D341Med (cell line): ENCODE measurements at regions not wholly inside any gene's neighbourhood (a gene's known extent, or its start where the extent isn't known, plus 50 kb on each side); places are given as distances from the start of the nearest gene placed in this dataset.

Experiments
- DNase-seq: peaks from one replicate; pipeline ENCODE4 v3.0.0; 2012; ENCODE audit warnings: low spot score

DNA sequence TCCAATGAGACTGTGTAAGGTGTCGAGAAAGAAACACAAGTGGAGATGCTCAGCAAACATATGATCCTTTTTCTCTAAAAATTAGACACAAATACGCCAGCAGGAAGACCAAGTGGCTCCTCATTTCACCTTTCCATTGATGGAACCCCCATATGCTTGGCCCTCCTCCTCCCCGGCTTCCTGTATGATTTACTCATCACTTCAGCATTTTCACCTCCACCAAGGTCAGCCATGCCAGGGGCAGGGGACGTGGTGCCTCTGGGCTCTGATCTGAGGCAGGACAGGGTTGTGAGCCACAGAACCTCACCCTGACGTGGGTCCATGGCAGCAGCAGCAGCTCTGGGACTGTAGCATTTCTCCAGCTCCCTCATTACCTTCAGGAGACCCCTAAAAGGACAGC, 116.8 kb upstream of the PFKP start:
- DNase-seq: no peak

DNA sequence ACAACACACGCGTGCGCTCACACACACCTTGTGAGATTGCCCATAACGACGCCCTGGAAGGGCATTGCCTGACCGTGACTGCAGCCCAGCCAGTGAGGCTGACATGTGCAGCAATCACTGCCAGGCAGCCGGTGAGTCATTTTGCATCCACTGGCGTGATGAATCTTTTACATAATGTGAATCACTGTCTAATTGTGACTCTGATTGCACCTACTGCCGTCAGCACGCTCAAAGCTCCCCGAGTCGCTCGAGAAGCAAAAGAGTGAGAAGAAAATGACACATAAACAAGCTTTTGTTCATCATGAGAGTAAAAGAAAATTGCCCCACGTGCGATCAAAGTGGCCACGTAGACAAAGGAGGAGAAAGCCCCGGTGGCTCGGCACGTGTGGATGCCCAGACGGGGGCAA, 117.4 kb upstream of the PFKP start:
- DNase-seq: no peak

DNA sequence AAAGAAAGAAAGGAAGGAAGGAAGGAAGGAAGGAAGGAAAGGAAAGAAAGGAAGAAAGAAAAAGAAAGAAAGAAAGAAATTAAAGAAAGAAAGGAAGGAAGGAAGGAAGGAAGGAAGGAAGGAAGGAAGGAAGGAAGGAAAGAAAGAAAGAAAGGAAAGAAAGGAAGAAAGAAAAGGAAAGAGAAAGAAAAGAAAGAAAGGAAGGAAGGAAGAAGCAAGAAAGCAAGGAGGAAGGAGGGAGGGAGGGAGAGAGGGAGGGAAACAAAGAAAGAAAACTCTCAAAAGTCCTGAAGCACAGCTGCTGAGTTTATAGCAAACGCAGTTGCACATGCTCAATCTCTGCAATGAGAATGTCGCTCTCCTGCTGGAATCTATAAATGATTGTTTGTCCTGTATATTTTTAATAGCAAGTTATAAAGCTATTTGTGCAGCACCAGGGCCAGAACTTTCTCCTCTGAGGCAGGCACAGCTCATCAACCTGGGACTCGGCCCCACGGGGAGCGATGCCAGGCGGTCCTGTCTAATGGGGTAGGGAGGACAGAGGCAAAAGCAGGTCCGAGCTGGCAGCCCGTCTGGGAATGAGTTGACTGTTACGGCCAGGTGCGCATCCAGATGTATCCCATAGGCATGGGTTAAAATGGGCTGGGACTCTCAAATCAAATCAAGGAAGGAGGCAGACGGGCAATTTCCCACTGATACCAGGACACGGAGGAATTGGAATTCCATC, 118.0 kb upstream of the PFKP start:
- DNase-seq: no peak

DNA sequence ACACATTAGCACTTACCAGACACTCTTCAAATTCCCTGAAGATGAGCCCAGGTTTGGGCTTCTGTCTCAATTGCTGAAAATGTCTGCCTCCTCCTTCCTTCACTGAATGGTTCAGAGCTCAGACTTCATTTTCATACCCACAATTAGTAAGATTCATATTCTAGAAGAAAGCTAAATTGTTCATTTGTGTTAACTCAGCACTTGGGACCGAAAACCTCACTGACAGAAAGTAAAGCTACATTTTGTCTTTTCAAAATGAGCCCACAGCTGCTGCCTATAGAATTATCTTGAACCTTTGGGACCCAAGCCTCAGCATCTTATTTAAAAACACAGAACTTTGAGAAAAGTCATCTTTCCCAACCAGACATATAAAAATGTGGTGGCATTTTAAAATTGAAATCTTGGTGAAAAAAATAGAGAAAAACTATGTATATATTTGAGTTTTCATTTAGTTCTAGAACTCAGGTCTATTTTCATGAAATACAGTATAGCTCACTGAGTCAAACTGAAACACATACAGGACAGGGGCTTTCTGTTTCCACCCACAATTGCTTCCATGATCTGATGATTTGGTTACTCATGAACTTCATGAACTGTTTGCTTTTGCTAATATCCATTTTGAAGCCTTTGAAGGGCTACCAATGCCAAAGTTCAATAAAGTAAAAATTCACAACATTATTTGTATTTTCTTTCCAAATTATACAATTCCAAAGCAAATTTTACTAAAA, 119.1 kb upstream of the PFKP start:
- DNase-seq: no peak

DNA sequence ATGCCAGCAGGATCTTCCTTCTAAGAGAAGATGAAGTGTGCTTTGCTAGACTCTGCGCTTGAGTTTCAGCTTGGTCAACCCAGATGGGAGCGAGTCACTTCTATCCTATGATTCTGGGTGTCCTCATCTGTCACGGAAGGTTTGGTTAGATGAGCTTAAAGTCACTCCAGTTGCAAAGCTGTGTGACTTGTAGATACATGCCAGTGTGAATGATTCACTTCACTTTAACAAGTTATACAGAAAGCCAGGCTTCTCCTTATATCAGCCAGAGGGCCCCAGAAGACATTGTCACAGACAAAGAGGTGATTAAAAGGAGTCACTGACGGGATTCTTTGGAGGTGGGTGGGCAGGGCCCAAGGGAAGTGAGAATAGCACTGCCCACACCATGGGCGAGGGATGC, 122.6 kb upstream of the PFKP start:
- DNase-seq: no peak

DNA sequence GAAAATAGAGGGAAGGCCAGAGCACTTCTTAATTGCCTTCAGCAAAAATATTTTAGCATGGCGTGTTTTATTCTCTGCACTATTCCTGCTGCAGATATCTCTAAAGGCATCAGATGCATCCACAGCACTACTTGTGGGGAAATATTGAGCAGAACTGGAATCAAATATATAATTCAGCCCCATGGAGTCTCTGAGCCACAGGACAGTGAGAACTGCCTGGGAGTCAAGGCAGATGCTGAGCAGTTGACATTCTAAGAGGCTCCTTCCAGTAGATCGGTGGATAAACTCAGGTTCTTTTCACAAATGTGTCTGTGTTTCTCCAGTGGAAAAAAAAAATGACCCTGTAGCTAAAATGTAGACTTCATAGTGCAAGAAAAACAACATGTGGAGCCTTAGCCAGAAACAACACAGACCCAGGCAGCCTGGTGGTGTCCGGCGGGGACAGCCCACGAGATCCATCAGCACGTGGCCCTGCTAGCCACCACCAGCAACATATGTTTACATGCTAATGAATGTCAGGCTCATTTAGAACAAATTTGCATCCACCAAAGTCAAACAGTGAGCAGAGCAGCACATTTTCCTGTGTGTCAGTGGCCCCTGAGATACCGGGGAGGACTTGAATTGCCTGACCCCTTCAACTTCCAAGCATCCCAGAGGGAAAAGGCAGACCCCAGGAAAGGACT, 123.3 kb upstream of the PFKP start:
- DNase-seq: no peak

DNA sequence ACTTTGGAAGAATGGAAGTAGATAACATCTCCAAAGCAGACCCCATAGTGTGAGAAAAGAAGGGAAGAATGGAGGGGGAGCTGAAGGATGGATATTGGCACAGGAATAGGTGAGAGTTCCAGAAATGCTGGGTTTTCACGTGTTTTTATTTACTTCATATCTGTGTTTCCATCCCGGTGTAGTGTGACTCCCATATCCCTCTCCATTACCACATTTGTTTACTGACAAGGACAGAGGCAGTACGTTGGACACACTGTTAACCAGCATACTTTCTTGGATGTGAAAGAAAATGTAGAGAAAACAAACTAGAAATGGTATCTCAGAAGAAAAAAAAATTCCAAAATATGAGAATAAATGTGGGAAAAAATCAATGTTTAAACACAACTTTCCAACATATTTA, 124.4 kb upstream of the PFKP start:
- no peak for DNase-seq

DNA sequence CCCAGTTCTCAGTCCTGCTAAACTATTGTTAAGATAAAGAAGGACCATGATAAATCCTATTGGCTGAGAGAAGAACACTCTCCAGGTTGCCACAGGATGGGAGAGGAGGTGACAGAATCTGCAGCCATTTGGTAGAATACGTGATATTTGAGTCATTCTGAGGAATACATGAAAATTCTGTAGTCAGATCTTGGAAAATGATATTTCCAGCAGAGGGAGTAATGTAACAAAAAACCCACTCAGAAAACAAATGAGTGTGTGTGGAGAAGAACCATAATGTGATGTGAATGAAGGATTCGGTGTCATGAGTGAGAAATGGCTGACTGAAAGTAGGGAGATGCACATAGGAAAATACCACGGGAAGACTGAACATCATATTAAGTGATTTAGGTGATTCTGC, 128.5 kb upstream of the PFKP start:
- no peak for DNase-seq

DNA sequence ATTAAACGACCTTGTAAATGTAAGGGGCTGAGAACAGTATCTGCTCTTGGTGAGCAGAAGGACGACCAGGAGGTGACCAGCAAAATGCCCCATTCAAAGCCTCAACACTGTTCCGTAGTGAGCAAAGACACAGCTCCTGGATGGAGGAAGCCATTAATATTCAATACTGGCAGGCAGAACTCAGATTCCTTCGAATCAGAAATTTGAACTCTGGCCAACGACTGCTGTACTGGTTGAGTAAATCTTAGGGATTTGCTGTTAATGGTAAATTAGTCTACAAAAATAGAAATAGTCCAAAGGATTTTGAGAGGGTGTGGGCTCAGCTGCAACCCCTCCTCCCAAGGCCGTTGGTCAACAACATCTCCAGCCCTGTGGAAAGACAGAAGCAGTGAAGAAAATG, 130.5 kb upstream of the PFKP start:
- no peak for DNase-seq

DNA sequence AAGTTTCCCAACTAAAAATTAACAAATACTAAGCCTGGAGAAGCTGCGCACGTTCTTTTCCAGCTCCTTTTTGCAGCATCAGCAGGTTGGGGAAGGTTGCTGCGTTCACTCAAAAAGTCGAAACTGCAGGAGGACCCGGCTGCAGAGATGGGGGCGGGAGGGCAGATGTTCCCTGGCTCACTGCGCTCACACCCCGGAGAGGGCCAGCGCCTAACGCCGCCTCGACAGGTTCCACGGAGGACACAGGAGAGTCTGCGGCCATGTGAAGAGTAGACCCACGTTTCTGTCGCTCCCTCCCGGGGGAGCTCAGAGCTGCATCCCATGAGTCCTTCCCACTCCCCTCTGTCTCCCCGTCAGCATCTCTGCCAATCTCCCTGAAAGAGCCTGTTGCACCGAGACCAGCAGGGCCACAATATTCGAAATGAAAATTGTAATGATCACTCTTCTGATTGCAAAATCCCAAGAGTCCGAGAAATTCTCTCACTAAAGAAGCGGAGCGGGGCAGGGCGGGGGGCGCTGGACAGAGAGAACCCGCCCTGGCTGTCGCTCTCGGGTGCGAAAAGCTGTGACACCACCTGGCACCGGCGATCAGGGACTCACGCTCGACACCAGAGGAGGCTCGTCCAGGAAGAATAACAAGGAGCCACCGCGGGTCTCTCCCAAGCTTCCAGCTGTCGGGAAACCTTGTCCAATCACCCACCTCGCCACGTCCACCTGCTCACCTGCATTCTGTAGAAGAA, 131.5 kb upstream of the PFKP start:
- no peak for DNase-seq

DNA sequence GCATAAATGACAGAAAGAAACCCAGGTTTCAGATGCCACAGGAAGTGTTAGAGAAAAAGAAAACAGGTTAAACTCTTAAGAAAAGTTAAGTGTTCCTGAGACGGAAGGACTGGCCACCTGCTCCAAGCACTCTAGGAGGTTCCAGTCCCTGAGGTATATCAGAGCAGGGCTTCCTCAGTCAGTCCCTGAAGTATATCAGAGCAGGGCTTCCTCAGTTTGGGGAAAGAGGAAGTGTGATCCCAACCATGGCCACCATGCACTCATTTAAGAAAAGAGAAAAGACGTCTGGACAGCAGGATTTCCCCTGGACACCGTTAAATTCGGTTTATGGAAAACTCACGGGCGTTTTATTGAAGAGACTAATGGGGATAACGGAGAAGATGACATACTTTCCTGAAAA, 133.4 kb upstream of the PFKP start:
- no peak for DNase-seq

DNA sequence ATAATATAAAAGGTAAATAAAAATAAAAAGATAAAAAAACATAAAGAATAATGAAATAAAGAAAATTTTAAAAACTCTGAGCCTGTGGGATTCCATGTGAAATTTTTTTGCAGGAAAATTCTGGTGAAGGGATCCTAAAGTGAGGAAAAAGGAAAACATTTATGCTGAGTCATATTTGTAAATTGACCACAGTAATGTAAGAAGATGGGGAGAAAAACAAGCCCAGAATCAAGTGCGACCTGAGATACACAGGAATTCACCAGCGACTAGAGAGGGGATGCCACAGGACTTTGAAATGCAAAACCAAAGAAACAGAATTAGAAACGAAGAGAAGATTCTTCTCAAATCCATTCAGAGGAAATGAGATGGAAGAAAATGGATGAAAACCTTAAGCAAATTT, 133.8 kb upstream of the PFKP start:
- DNase-seq: no peak

DNA sequence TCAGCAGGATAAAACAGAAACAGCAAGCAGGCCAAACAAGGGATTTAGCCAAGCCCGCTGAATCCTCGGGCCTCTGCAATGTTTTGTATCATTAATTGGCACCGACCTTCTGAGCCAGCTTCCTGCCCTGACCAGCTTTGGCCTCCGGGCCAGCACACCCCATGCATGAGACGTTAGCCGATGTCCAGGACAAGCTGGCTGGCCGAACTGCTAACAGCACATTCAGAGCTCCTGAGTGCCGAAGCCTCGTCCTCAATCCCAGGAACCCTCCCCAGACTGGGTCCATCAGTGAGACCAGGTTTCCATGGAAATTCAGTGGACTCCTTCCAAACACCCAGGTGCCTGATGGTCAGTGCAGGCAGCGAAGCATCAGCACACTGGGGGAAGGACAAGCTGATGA, 134.3 kb upstream of the PFKP start:
- DNase-seq: no peak

DNA sequence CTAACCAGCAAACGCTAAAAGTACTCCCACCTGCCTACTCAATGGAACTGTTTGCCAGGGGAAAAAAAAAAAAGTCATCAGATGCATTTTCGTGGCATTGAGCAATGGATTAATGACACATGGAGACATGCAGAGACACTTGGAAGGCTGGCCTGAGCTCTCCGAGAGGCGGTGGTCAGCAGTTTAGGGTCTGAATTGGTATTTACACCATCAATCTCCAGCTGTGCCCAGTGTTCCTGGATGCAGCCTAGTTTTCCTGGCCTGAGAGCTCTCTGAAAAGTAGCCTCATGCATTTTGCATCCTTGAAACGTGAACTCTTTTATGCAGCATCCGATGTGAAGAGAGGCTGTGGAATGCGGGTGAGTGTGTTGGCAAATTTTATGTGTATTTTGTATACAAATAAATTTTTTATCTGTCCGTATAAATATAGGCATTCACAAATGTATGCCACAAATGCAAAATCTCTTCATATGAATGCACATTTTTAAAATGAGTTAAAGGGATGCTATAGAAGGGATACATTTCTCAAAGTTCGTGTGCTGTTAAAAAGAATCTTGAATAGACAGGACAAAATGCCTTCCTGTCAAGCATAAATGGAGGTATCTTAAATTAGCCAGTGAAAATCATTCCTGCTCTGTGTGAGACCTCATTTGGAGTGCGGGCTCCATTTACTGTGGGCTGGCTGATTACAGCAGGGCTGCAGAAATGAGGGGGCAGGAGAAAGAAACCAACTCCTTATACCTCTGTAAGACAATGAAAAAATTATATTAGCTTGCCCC, 137.7 kb upstream of the PFKP start:
- no peak for DNase-seq

DNA sequence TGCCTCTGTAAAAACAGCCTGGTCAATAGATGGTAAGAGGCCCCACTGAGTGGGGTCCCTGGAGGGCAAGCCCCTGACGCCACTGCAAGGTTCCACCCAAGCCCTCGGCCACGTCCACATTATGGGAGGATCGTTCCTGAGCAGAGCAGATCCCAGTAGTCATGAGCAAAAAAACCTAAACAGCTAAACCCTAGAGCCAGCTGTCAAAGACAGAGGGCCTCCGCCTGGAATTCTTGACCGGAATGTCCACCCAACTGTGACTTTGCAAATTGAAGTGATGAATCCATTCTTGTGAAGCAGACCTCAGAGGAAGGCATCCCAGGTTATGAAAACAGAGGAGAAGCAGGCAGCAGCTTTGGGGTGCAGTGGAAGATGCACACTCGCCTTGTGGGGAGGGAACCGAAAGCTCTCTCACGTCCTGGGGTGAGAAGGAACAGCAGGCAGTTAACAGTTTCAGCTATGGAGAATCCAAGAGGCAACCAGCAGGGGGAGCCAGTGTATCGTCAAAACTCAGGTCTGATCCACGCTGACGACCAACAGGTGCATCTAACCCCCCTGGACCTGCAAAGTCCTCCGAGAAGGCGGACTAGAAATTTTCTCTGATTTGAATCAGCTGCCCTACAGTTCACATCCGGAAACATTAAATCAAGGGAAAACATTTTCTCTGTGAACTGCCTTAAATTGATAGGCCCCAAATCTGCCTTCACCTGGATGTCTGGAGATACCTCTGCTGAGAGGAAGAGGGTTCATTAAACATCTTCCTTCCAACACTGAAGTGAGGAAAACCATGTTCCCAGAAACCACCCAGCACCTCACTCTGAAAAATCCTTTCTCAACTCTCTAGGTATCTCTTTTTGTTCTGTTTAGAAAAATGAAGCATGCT, 139.1 kb upstream of the PFKP start:
- peak; percentile 83 for DNase-seq

DNA sequence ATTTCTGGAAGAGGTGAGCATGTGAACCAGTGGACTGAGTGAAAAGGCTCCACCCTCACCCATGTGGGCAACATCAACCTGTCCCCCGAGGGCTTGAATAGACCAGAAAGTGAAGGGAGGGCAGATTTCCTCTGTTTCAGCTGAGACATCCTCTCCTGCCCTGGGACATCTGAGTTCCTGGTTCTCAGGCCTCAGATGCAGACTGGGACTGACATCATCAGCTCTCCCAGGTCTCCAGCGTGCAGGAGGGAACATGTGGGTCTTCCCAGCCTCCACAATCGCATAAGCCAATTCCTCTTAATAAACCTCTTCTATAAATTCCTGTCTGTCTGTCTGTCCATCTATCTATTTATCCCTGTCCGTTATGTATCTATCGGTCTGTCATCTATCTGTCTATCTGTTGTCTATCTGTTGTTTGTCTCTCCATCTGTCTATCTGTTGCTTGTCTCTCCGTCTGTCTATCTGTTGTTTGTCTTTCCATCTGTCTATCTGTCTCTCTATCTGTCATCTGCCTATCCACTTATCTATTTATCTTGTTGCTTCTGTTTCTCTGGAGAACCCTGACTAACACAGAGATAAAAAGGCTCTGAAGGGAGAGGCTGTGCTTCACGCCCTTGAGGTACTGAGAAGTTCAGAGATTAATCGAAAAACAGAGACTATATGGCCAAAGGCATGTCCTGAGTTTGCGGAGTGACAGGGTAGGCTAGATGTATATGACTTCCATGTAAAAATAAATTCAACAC, 140.3 kb upstream of the PFKP start:
- no peak for DNase-seq

DNA sequence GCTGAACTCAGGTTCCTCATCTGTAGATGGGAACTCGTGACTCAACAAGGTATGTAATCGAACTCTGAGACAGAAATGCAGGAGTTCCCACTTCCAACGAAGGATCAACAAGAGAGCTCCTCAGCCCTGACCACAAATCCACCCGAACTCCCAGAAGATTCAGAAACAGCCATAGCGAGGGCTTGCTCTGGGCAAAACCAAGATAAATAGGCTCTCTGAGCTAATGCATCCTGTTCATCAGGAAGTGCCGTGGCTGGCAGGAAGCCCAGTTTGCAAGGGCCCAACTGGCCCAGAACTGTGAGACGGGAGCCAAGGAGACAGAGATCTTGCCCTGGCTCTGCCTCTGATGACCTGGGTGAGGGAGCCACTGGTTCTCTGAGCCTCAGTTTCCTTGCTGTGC, 141.7 kb upstream of the PFKP start:
- no peak for DNase-seq

DNA sequence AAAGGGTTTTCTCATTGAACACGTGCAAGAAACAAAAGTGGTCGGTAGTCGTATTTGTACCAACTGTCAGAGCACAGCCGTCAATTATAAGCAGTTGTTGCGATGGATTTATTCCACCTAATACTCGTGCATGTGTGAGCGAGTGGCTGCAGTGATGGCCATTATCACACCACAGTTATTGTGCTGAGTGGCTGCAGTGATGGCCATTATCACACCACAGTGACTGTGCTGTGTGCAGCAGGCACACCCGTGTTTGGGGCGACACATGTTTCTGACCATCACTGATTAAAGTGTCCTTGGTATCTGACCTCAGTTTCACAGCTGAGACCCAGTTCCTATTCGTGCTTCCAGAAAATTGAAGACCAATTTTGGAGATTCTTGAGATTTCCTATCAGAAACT, 142.9 kb upstream of the PFKP start:
- no peak for DNase-seq

DNA sequence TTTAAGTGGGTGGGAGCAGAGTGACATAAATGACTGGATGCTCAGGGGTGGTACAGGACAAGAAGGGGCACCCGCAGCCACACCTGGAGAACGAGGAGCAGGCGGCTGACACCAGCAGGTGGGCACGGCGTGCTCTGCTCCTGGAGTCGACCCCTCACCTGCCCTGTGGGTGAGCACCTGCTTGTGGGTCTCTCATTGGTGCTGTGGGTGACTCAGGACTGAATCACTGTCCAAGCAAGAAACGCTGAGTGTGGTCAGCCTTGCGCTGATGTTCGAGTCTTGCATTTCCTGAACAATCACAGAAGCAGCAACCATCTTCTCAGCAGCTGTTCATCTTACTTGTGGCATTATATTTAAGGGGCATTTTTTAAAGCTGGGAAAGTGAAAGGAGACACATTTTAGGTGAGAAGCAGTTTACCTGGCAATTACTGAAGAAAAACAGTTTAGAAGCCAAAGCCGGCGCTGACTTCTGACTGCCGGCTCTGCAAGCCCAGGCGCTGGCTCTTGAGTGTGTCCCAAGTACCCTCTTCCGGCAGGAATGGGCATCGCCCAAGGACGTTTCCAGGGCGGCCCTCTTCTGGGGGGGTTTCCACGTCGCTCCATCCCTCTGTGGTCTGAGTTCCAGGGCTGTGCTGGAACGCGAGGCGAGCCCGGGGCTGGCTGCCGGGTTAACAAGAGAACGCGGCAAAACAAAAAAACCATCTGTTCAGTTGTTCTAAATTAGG, 145.2 kb upstream of the PFKP start:
- DNase-seq: no peak
